ENCODE measurements at regions not wholly inside any gene's neighbourhood (a gene's known extent, or its start where the extent isn't known, plus 50 kb on each side); places are given as distances from the start of the nearest gene placed in this dataset.

GRCh38 chr9:105921057-105921726 lies 226.9 kb downstream of the TMEM38B start:
- Histone ChIP-seq H3K4me3 (no peak overlapping the region), H3K27me3 (no peaks in the 10 kb centered on the region)
- TF ChIP-seq CTCF (IDR thresholded peaks at IDR 0.05; ENCODE audit: poor library complexity): no peak
- no peak for TF ChIP-seq EZH2 (IDR thresholded peaks at IDR 0.05; ENCODE audit: borderline replicate concordance)
- no peak for TF ChIP-seq EZH2phosphoT487 (IDR thresholded peaks at IDR 0.05; ENCODE audit: low read depth, severe bottlenecking, unreplicated experiment)

GRCh38 chr9:105928416-105928815 lies 234.1 kb downstream of the TMEM38B start:
- 69% methylated on average over 2 of the region's 2 CpGs for WGBS (ENCODE audit: low lambda C conversion rate, missing lambda C conversion rate)
- Histone ChIP-seq H3K36me3 (replicated peaks; ENCODE audit: insufficient read depth, low read depth) (no peaks in the 10 kb centered on the region), H3K27me3 (no peaks in the 10 kb centered on the region), H3K9me2 (replicated peaks; ENCODE audit: insufficient read depth) (no peaks in the 10 kb centered on the region), H2AFZ (no peak overlapping the region), H3K4me3 (no peak overlapping the region), H3K27ac (no peak overlapping the region), H3K79me2 (no peaks in the 10 kb centered on the region), H4K20me1 (ENCODE audit: insufficient read depth, poor library complexity, severe bottlenecking) (no peaks in the 10 kb centered on the region), H3K9me3 (ENCODE audit: low read depth) (no peaks in the 10 kb centered on the region), H3K4me2 (no peak overlapping the region), H3K4me1 (ENCODE audit: insufficient read depth) (no peaks in the 10 kb centered on the region)
- TF ChIP-seq EZH2 (IDR thresholded peaks at IDR 0.05; ENCODE audit: borderline replicate concordance): no peak
- DNase-seq (ENCODE audit: low spot score): no peak

More at GRCh38 chr9:105921057-105921726, 226.9 kb downstream of the TMEM38B start:
- peak overlapping the region; percentile 76 for H3K27ac ChIP-seq
- H3K79me2 ChIP-seq: no peaks in the 10 kb centered on the region
- no peaks in the 10 kb centered on the region for H3K9me3 ChIP-seq (ENCODE audit: low read depth)
- peak; percentile 23 for DNase-seq (ENCODE audit: low spot score)
- H3K36me3 ChIP-seq (replicated peaks; ENCODE audit: insufficient read depth, low read depth): no peaks in the 10 kb centered on the region
- H2AFZ ChIP-seq: no peak overlapping the region
- WGBS (ENCODE audit: low lambda C conversion rate, missing lambda C conversion rate): 33% methylated on average over 4 of the region's 4 CpGs
- no peaks in the 10 kb centered on the region for H3K4me1 ChIP-seq (ENCODE audit: insufficient read depth)
- no peaks in the 10 kb centered on the region for H4K20me1 ChIP-seq (ENCODE audit: insufficient read depth, poor library complexity, severe bottlenecking)
- H3K9me2 ChIP-seq (replicated peaks; ENCODE audit: insufficient read depth): no peaks in the 10 kb centered on the region
- no peak overlapping the region for H3K4me2 ChIP-seq

GRCh38 chr9:105930011-105930627 lies 235.8 kb downstream of the TMEM38B start:
- no peaks in the 10 kb centered on the region for H4K20me1 ChIP-seq (ENCODE audit: insufficient read depth, poor library complexity, severe bottlenecking)
- WGBS (ENCODE audit: low lambda C conversion rate, missing lambda C conversion rate): 65% methylated on average over 5 of the region's 5 CpGs

More at GRCh38 chr9:105930011-105930627, 235.8 kb downstream of the TMEM38B start:
- H3K36me3 ChIP-seq (replicated peaks; ENCODE audit: insufficient read depth, low read depth): no peaks in the 10 kb centered on the region
- H3K4me2 ChIP-seq: no peak overlapping the region
- no peaks in the 10 kb centered on the region for H3K79me2 ChIP-seq
- no peak overlapping the region for H3K27ac ChIP-seq
- H3K27me3 ChIP-seq: no peaks in the 10 kb centered on the region
- no peak for DNase-seq (ENCODE audit: low spot score)
- H2AFZ ChIP-seq: no peak overlapping the region
- TF ChIP-seq CTCF (IDR thresholded peaks at IDR 0.05; ENCODE audit: poor library complexity) (no peak), EZH2phosphoT487 (IDR thresholded peaks at IDR 0.05; ENCODE audit: low read depth, severe bottlenecking, unreplicated experiment) (no peak), EZH2 (IDR thresholded peaks at IDR 0.05; ENCODE audit: borderline replicate concordance) (no peak)
- no peak overlapping the region for H3K4me3 ChIP-seq
- H3K9me2 ChIP-seq (replicated peaks; ENCODE audit: insufficient read depth): no peaks in the 10 kb centered on the region
- no peaks in the 10 kb centered on the region for H3K9me3 ChIP-seq (ENCODE audit: low read depth)
- H3K4me1 ChIP-seq (ENCODE audit: insufficient read depth): no peaks in the 10 kb centered on the region

Data from hepatocyte (in vitro differentiated cells).